OCI-LY1 (cell line): ENCODE measurements at regions not wholly inside any gene's neighbourhood (a gene's known extent, or its start where the extent isn't known, plus 50 kb on each side); places are given as distances from the start of the nearest gene placed in this dataset.
A peak's percentile ranks its signal among the peaks of the same experiment; 100 is the strongest.

Experiments used
- H2AFZ ChIP-seq: fragments of 200-600 bp; sonication (generic), shearing (Covaris generic); 2 replicates; pipeline ENCODE4 v1.6.0; 2014; ENCODE audit warnings: antibody characterized with exemption, mild to moderate bottlenecking, low read length
- H3F3A ChIP-seq: fragments of 200-600 bp; sonication (generic), shearing (Covaris generic); 2 replicates; pipeline ENCODE4 v1.6.0; 2014; ENCODE audit warnings: mild to moderate bottlenecking, antibody characterized with exemption, low read length, moderate library complexity; ENCODE audit not compliant: insufficient read depth
- H3K27ac ChIP-seq: fragments of 200-600 bp; sonication (generic); 2 replicates; pipeline ENCODE4 v1.5.1; 2014; ENCODE audit warnings: low read length, mixed run types, mild to moderate bottlenecking, low read depth; ENCODE audit not compliant: poor library complexity, severe bottlenecking
- H3K27me3 ChIP-seq: fragments of 200-600 bp; sonication (generic); 2 replicates; pipeline ENCODE4 v1.6.0; 2014; ENCODE audit warnings: antibody characterized with exemption, mild to moderate bottlenecking, low read length, moderate library complexity; ENCODE audit not compliant: insufficient read depth
- H3K36me3 ChIP-seq: fragments of 200-600 bp; sonication (generic); 2 replicates; pipeline ENCODE4 v1.6.1; 2014; ENCODE audit warnings: mild to moderate bottlenecking, antibody characterized with exemption, low read length, moderate library complexity, mixed read lengths; ENCODE audit not compliant: insufficient read depth
- H3K4me1 ChIP-seq: fragments of 200-600 bp; sonication (generic); 2 replicates; pipeline ENCODE4 v1.5.1; 2014; ENCODE audit warnings: mild to moderate bottlenecking, low read length, moderate library complexity; ENCODE audit not compliant: insufficient read depth, severe bottlenecking
- H3K4me2 ChIP-seq: fragments of 200-600 bp; sonication (generic), shearing (Covaris generic); 2 replicates; pipeline ENCODE4 v1.6.1; 2014; ENCODE audit warnings: low read length
- H3K4me3 ChIP-seq: fragments of 200-600 bp; sonication (generic); 2 replicates; pipeline ENCODE4 v1.5.1; 2014; ENCODE audit warnings: low read length, low read depth, mild to moderate bottlenecking, mixed read lengths; ENCODE audit not compliant: poor library complexity, severe bottlenecking
- H3K79me2 ChIP-seq: fragments of 200-600 bp; shearing (Covaris generic); 2 replicates; pipeline ENCODE4 v1.6.1; 2016; ENCODE audit warnings: mixed run types, low read length, mixed read lengths; ENCODE audit not compliant: insufficient read depth
- H3K9ac ChIP-seq: fragments of 200-600 bp; sonication (generic), shearing (Covaris generic); 2 replicates; pipeline ENCODE4 v1.6.1; 2014; ENCODE audit warnings: mild to moderate bottlenecking, low read length, mixed read lengths
- H3K9me2 ChIP-seq: fragments of 200-600 bp; sonication (generic), shearing (Covaris generic); 2 replicates; pipeline ENCODE4 v1.6.1; 2014; ENCODE audit warnings: low read depth, mild to moderate bottlenecking, low read length, mixed read lengths
- H3K9me3 ChIP-seq: fragments of 200-600 bp; shearing (Covaris generic); 2 replicates; pipeline ENCODE4 v1.6.1; 2014; ENCODE audit warnings: low read length, mixed read lengths
- H4K20me1 ChIP-seq: fragments of 200-600 bp; sonication (generic), shearing (Covaris generic); 2 replicates; pipeline ENCODE4 v1.6.0; 2016; ENCODE audit warnings: mild to moderate bottlenecking, low read length; ENCODE audit not compliant: insufficient read depth
- EZH2 ChIP-seq: fragments of 200-600 bp; sonication (generic), shearing (Covaris generic); IDR thresholded peaks from 2 replicates; pipeline ENCODE4 v1.8.0; 2017; ENCODE audit warnings: borderline replicate concordance, mixed run types, mild to moderate bottlenecking, antibody characterized with exemption, low read length, moderate library complexity, mixed read lengths
- TF ChIP-seq, protein P1 (sequence below): fragments of 200-600 bp; sonication (generic), shearing (Covaris generic); IDR thresholded peaks from 2 replicates; pipeline ENCODE4 v1.5.1; 2017; ENCODE audit warnings: mild to moderate bottlenecking, antibody characterized with exemption, low read length, moderate library complexity, mixed read lengths

DNA sequence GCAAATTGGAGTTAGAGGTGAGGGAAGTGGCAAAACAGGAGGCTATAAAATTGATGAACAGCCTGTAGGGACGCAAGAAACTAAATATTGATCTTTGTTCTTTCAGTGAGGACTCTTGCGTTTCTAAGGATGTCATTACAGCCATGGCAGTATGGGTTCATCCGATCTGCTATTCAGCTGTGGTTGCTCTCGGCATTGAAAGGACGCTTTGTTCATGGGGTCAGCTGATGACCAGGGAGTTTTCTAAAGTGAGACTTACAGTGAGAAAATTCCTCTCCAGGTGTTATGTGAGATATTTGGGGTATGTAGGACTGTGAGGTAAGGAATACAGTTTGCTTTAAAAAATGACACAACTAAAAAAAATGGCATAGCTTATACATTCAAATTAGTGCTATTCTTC lies 52.7 kb upstream of the PELI1 start:
- H3K4me3 ChIP-seq: no peak overlapping the region
- H3K9ac ChIP-seq: no peak overlapping the region
- no peaks in the 10 kb centered on the region for H3K9me2 ChIP-seq
- TF ChIP-seq, protein P1, sequence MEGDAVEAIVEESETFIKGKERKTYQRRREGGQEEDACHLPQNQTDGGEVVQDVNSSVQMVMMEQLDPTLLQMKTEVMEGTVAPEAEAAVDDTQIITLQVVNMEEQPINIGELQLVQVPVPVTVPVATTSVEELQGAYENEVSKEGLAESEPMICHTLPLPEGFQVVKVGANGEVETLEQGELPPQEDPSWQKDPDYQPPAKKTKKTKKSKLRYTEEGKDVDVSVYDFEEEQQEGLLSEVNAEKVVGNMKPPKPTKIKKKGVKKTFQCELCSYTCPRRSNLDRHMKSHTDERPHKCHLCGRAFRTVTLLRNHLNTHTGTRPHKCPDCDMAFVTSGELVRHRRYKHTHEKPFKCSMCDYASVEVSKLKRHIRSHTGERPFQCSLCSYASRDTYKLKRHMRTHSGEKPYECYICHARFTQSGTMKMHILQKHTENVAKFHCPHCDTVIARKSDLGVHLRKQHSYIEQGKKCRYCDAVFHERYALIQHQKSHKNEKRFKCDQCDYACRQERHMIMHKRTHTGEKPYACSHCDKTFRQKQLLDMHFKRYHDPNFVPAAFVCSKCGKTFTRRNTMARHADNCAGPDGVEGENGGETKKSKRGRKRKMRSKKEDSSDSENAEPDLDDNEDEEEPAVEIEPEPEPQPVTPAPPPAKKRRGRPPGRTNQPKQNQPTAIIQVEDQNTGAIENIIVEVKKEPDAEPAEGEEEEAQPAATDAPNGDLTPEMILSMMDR: no peak
- no peak for TF ChIP-seq EZH2
- H3K4me1 ChIP-seq: peaks cover 25% of the 10 kb centered on the region
- H3K27ac ChIP-seq: no peak overlapping the region
- H3K27me3 ChIP-seq: no peaks in the 10 kb centered on the region
- H3K79me2 ChIP-seq: no peaks in the 10 kb centered on the region
- H4K20me1 ChIP-seq: no peaks in the 10 kb centered on the region
- no peaks in the 10 kb centered on the region for H3K36me3 ChIP-seq
- H3K4me2 ChIP-seq: no peak overlapping the region
- no peak overlapping the region for H2AFZ ChIP-seq
- H3F3A ChIP-seq: peaks cover 3% of the 10 kb centered on the region; the same call in 1 of the 2 replicates
- no peaks in the 10 kb centered on the region for H3K9me3 ChIP-seq

DNA sequence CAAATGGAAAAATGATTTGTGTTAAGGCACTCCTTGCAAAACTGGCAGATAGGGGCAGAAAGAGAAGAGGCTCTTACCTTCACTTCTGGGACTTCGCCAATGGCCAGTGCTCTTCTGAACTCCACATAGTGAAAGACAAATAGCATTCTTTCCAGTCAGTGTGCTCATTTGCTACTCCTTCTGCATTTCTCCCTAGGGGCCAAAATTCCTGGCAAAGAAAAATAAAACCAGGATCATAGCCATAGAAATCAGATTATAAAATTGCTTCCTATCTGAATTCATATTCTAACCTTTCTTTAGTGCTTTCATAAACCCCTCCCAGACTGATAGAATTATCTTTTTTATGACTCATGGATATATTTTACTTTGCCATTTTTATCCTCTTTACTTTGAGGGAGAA lies 56.9 kb upstream of the PELI1 start:
- Histone ChIP-seq H3K27me3 (no peaks in the 10 kb centered on the region), H3K4me3 (no peak overlapping the region), H3K36me3 (no peaks in the 10 kb centered on the region), H3K4me1 (peaks cover 58% of the 10 kb centered on the region), H4K20me1 (no peaks in the 10 kb centered on the region), H3K9ac (no peak overlapping the region), H3K9me3 (no peaks in the 10 kb centered on the region), H3F3A (peaks cover 3% of the 10 kb centered on the region; the same call in 1 of the 2 replicates), H3K27ac (peak overlapping the region; percentile 4), H3K79me2 (no peaks in the 10 kb centered on the region), H3K4me2 (no peak overlapping the region), H3K9me2 (no peaks in the 10 kb centered on the region), H2AFZ (no peak overlapping the region)
- TF ChIP-seq, protein P1: no peak
- no peak for TF ChIP-seq EZH2

- no peaks in the 10 kb centered on the region for H3K36me3 ChIP-seq
- H3K4me3 ChIP-seq: no peak overlapping the region
- H3K27me3 ChIP-seq: no peaks in the 10 kb centered on the region
- H3F3A ChIP-seq: peaks cover 3% of the 10 kb centered on the region; the same call in 1 of the 2 replicates
- H3K4me2 ChIP-seq: no peak overlapping the region
- no peaks in the 10 kb centered on the region for H3K9me2 ChIP-seq
- TF ChIP-seq, protein P1: no peak
- no peak for TF ChIP-seq EZH2
- peak overlapping the region; percentile 42 for H3K27ac ChIP-seq
- no peak overlapping the region for H3K9ac ChIP-seq
- no peaks in the 10 kb centered on the region for H4K20me1 ChIP-seq
- H2AFZ ChIP-seq: no peak overlapping the region
- no peaks in the 10 kb centered on the region for H3K79me2 ChIP-seq
- H3K4me1 ChIP-seq: peaks cover 66% of the 10 kb centered on the region
- no peaks in the 10 kb centered on the region for H3K9me3 ChIP-seq
Measured at GRCh38 chr2:64202206-64202845, 58.1 kb upstream of the PELI1 start.
